ENCODE measurements at regions not wholly inside any gene's neighbourhood (a gene's known extent, or its start where the extent isn't known, plus 50 kb on each side); places are given as distances from the start of the nearest gene placed in this dataset.

GRCh38 chr2:45167920-45168629, 158.8 kb upstream of the SIX2 start:
- POLR2A ChIA-PET: interaction anchor here (0.7 to 1.6 kb wide), 4 partner anchors 40 to 207 kb away, joined by 3 to 4 read pairs (median 4); partner anchors contain the start of gene SIX2
- no peak overlapping the region; the same call in 1 of the 2 replicates for H3K27ac ChIP-seq (ENCODE audit: extremely low read depth, low read depth, low read length)
- TF ChIP-seq ZBTB11 (tag by site-specific recombination; conservative IDR thresholded peaks at IDR 0.05; ENCODE audit: low read depth) (no peak), ZNF248 (tag by site-specific recombination; IDR thresholded peaks at IDR 0.05) (no peak), ZNF830 (tag by site-specific recombination; IDR thresholded peaks at IDR 0.05; ENCODE audit: low read depth) (no peak)
- CTCF ChIA-PET: interaction anchor here (0.6 to 1.6 kb wide), 8 partner anchors 39 to 409 kb away, joined by 3 to 5 read pairs (median 4); no protein-coding TSS in a partner anchor
- no peaks in the 10 kb centered on the region for H3K9me3 ChIP-seq (ENCODE audit: control insufficient read depth, insufficient read depth, low read depth, low read length)
- peaks cover 17% of the 10 kb centered on the region for H3K4me1 ChIP-seq (ENCODE audit: control insufficient read depth, insufficient read depth, low read length)
- peak overlapping the region; percentile 50 for H3K4me3 ChIP-seq (ENCODE audit: low read depth, low read length)
- no peaks in the 10 kb centered on the region for H3K36me3 ChIP-seq (ENCODE audit: control insufficient read depth in 2 of 2, insufficient read depth in 1 of 2, low read length in 2 of 2)

GRCh38 chr2:45166229-45166890, 157.1 kb upstream of the SIX2 start:
- Histone ChIP-seq H3K4me3 (ENCODE audit: low read depth, low read length) (no peak overlapping the region), H3K36me3 (ENCODE audit: control insufficient read depth in 2 of 2, insufficient read depth in 1 of 2, low read length in 2 of 2) (no peaks in the 10 kb centered on the region), H3K9me3 (ENCODE audit: control insufficient read depth, insufficient read depth, low read depth, low read length) (no peaks in the 10 kb centered on the region), H3K4me1 (ENCODE audit: control insufficient read depth, insufficient read depth, low read length) (peaks cover 7% of the 10 kb centered on the region), H3K27ac (ENCODE audit: extremely low read depth, low read depth, low read length) (no peak overlapping the region)
- TF ChIP-seq PATZ1 (tag by site-specific recombination; IDR thresholded peaks at IDR 0.05) (no peak), ZNF777 (tag by site-specific recombination; IDR thresholded peaks at IDR 0.05; ENCODE audit: borderline replicate concordance) (no peak), BCL11B (tag by site-specific recombination; IDR thresholded peaks at IDR 0.05; ENCODE audit: low read depth) (no peak), ZNF239 (tag by site-specific recombination; IDR thresholded peaks at IDR 0.05) (no peak), ZNF701 (tag by site-specific recombination; IDR thresholded peaks at IDR 0.05) (no peak), SP2 (tag by site-specific recombination; IDR thresholded peaks at IDR 0.05) (no peak), GLIS1 (tag by site-specific recombination; IDR thresholded peaks at IDR 0.05) (no peak), ZNF292 (tag by site-specific recombination; IDR thresholded peaks at IDR 0.05; ENCODE audit: borderline replicate concordance, low read depth) (no peak), ZNF561 (tag by site-specific recombination; IDR thresholded peaks at IDR 0.05; ENCODE audit: borderline replicate concordance) (no peak), ZNF132 (tag by site-specific recombination; IDR thresholded peaks at IDR 0.05; ENCODE audit: borderline replicate concordance) (no peak), ZNF302 (tag by site-specific recombination; IDR thresholded peaks at IDR 0.05; ENCODE audit: low read depth) (no peak), GFI1B (tag by site-specific recombination; IDR thresholded peaks at IDR 0.05) (no peak), ZNF544 (tag by site-specific recombination; IDR thresholded peaks at IDR 0.05) (no peak)
- ChIA-PET CTCF (interaction anchor here (0.6 to 1.7 kb wide), 4 partner anchors 58 to 382 kb away, joined by 3 to 4 read pairs (median 3); no protein-coding TSS in a partner anchor), POLR2A (no interaction called here)
